DOHH2 (cell line): ENCODE measurements at regions not wholly inside any gene's neighbourhood (a gene's known extent, or its start where the extent isn't known, plus 50 kb on each side); places are given as distances from the start of the nearest gene placed in this dataset.

Experiments
- H3F3A ChIP-seq: fragments of 200-600 bp; sonication (generic), shearing (Covaris generic); 2 replicates; pipeline ENCODE4 v1.6.0; 2016; ENCODE audit warnings: antibody characterized with exemption, mild to moderate bottlenecking; ENCODE audit not compliant: control insufficient read depth, insufficient read depth
- H3K27ac ChIP-seq: fragments of 200-600 bp; sonication (generic); 2 replicates; pipeline ENCODE4 v1.5.1; 2014; ENCODE audit warnings: low read depth, mild to moderate bottlenecking, low read length, moderate library complexity
- H3K27me3 ChIP-seq: fragments of 200-600 bp; sonication (generic); 2 replicates; pipeline ENCODE4 v1.6.1; 2014; ENCODE audit warnings: mild to moderate bottlenecking, low read length, mixed read lengths; ENCODE audit not compliant: control insufficient read depth
- H3K36me3 ChIP-seq: fragments of 200-600 bp; sonication (generic); 2 replicates; pipeline ENCODE4 v1.6.1; 2014; ENCODE audit warnings: mild to moderate bottlenecking, low read length, moderate library complexity, mixed read lengths; ENCODE audit not compliant: control insufficient read depth
- H3K4me1 ChIP-seq: fragments of 200-600 bp; sonication (generic); 2 replicates; pipeline ENCODE4 v1.6.1; 2014; ENCODE audit warnings: mild to moderate bottlenecking, low read length, mixed read lengths; ENCODE audit not compliant: control insufficient read depth
- H3K4me2 ChIP-seq: fragments of 200-600 bp; sonication (generic); 2 replicates; pipeline ENCODE4 v1.6.0; 2014; ENCODE audit warnings: mild to moderate bottlenecking, low read length, moderate library complexity
- H3K4me3 ChIP-seq: fragments of 200-600 bp; sonication (generic); 2 replicates; pipeline ENCODE4 v1.5.1; 2014; ENCODE audit warnings: mild to moderate bottlenecking, low read length, mixed read lengths
- H3K79me2 ChIP-seq: fragments of 200-600 bp; sonication (generic); 2 replicates; pipeline ENCODE4 v1.6.1; 2014; ENCODE audit warnings: mild to moderate bottlenecking, low read length, mixed read lengths; ENCODE audit not compliant: control insufficient read depth
- H3K9me2 ChIP-seq: fragments of 200-600 bp; sonication (generic); replicated peaks from 2 replicates; pipeline ENCODE4 v1.6.1; 2014; ENCODE audit warnings: mild to moderate bottlenecking, low read length, mixed read lengths; ENCODE audit not compliant: control insufficient read depth
- H3K9me3 ChIP-seq: fragments of 200-600 bp; sonication (generic); 2 replicates; pipeline ENCODE4 v1.6.1; 2014; ENCODE audit warnings: antibody characterized with exemption, low read length, mixed read lengths; ENCODE audit not compliant: control insufficient read depth, insufficient read depth
- H4K20me1 ChIP-seq: fragments of 200-600 bp; sonication (generic); 2 replicates; pipeline ENCODE4 v1.6.0; 2014; ENCODE audit warnings: low read depth, mild to moderate bottlenecking, antibody characterized with exemption, low read length, moderate library complexity; ENCODE audit not compliant: control insufficient read depth, insufficient read depth
- CTCF ChIP-seq: fragments of 200-600 bp; sonication (generic); IDR thresholded peaks from one replicate; pipeline ENCODE4 v1.5.1; 2014; ENCODE audit warnings: antibody characterized with exemption, mild to moderate bottlenecking, low read depth, low read length; ENCODE audit not compliant: poor library complexity, severe bottlenecking
- EZH2phosphoT487 ChIP-seq: fragments of 200-600 bp; sonication (generic); IDR thresholded peaks from 2 replicates; pipeline ENCODE4 v1.6.1; 2017; ENCODE audit warnings: borderline replicate concordance, mild to moderate bottlenecking, antibody characterized with exemption, low read length, moderate library complexity, mixed read lengths

GRCh38 chr13:50414640-50415039 lies 399.4 kb downstream of the KCNRG start:
- no peak overlapping the region for H3K27ac ChIP-seq

GRCh38 chr13:50415428-50415827 lies 400.2 kb downstream of the KCNRG start:
- Histone ChIP-seq H3K9me2 (no peaks in the 10 kb centered on the region), H3K79me2 (no peaks in the 10 kb centered on the region), H4K20me1 (no peaks in the 10 kb centered on the region), H3K27me3 (no peaks in the 10 kb centered on the region), H3K4me3 (no peak overlapping the region), H3F3A (no peaks in the 10 kb centered on the region), H3K9me3 (no peaks in the 10 kb centered on the region; the same call in 1 of the 2 replicates), H3K4me2 (no peak overlapping the region), H3K27ac (no peak overlapping the region), H3K4me1 (peaks cover 6% of the 10 kb centered on the region), H3K36me3 (no peaks in the 10 kb centered on the region)
- TF ChIP-seq CTCF: no peak
- TF ChIP-seq EZH2phosphoT487: no peak

More at GRCh38 chr13:50414640-50415039, 399.4 kb downstream of the KCNRG start:
- Histone ChIP-seq H3K4me3 (no peak overlapping the region), H3K4me1 (peaks cover 4% of the 10 kb centered on the region), H3K27me3 (no peaks in the 10 kb centered on the region), H3K4me2 (no peak overlapping the region), H3K9me2 (no peaks in the 10 kb centered on the region), H3K9me3 (no peaks in the 10 kb centered on the region; the same call in 1 of the 2 replicates), H3K36me3 (no peaks in the 10 kb centered on the region), H3K79me2 (no peaks in the 10 kb centered on the region), H4K20me1 (no peaks in the 10 kb centered on the region), H3F3A (no peaks in the 10 kb centered on the region)
- TF ChIP-seq CTCF (no peak), EZH2phosphoT487 (no peak)

- H3K4me2 ChIP-seq: no peak overlapping the region
- no peaks in the 10 kb centered on the region for H4K20me1 ChIP-seq
- H3F3A ChIP-seq: no peaks in the 10 kb centered on the region
- no peak overlapping the region for H3K27ac ChIP-seq
- H3K9me3 ChIP-seq: no peaks in the 10 kb centered on the region; the same call in 1 of the 2 replicates
- no peaks in the 10 kb centered on the region for H3K27me3 ChIP-seq
- no peak overlapping the region for H3K4me3 ChIP-seq
- no peak for TF ChIP-seq CTCF
- no peaks in the 10 kb centered on the region for H3K79me2 ChIP-seq
- no peaks in the 10 kb centered on the region for H3K36me3 ChIP-seq
- H3K4me1 ChIP-seq: peaks cover 6% of the 10 kb centered on the region
- H3K9me2 ChIP-seq: no peaks in the 10 kb centered on the region
Observed at GRCh38 chr13:50417597-50417996, 402.4 kb downstream of the KCNRG start.
